ENCODE measurements at regions not wholly inside any gene's neighbourhood (a gene's known extent, or its start where the extent isn't known, plus 50 kb on each side); places are given as distances from the start of the nearest gene placed in this dataset.

DNA sequence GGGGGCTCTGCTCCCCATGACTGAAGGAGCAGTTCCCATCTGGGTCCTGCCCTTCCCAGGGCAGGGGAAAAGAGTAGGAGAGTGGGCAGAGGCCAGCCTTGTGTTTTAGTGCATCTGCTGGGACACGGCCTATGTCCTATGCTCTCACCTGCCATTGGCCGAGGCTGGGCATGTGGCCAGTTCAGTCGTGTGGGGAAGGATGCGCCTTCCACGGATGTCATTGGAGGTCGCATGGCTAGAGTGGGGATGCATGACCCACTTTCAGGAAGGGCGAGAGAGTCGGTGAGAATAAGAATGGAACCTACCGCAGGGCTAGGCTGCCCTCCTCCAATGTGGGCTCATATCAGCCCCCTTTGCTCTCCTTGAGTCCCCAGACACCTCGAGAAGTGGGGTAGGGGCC is 70.9 kb upstream of the HAAO start:
- DNase-seq (ENCODE audit: low read depth in 2 of 2), result no peak

DNA sequence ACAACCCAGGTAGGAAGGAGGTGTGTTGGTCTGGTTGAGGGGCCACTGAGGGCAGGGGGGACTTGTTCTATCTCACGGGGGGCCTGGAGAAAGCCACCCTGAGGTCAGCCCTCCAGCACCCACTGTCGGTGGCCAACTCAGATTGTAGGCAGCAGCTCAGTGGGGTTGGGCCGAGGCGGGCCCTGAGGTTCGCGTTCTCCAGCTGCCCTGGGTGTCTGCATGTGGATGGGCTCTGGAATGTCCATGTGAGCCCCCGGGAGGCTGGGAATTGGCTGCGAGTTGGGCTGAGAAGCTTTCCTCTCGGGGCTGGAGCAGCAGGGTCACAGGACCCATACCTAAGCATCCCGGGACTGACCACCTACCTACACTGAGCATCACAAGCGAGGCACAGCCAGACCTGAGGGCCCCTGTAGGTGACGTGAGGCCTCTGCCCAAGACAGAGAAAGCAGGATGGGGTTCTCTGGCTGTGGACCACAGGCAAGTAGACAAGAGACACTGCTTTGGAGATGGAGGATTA is 70.3 kb upstream of the HAAO start:
- DNase-seq (ENCODE audit: low read depth in 2 of 2), result no peak

DNA sequence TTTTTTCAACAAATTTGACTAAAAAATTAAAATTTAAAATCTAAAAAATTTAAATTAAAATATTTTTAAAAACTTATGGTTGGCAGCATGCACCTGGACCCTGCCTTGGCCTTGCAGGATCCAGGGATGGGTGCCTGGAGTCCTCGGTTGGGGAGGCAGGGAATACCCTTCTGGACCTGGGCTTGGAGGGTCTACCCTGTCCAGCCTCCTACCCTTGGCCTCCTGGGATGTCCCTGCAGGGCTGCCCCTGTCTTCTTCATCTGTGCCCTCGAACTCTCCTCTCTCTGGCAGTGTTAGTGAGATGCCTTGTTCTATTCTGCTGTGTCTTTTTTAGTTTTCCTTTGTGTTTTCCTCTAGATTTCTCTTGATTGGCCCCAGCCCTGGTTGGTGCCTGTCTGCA is 68.9 kb upstream of the HAAO start:
- DNase-seq (ENCODE audit: low read depth in 2 of 2), result no peak

DNA sequence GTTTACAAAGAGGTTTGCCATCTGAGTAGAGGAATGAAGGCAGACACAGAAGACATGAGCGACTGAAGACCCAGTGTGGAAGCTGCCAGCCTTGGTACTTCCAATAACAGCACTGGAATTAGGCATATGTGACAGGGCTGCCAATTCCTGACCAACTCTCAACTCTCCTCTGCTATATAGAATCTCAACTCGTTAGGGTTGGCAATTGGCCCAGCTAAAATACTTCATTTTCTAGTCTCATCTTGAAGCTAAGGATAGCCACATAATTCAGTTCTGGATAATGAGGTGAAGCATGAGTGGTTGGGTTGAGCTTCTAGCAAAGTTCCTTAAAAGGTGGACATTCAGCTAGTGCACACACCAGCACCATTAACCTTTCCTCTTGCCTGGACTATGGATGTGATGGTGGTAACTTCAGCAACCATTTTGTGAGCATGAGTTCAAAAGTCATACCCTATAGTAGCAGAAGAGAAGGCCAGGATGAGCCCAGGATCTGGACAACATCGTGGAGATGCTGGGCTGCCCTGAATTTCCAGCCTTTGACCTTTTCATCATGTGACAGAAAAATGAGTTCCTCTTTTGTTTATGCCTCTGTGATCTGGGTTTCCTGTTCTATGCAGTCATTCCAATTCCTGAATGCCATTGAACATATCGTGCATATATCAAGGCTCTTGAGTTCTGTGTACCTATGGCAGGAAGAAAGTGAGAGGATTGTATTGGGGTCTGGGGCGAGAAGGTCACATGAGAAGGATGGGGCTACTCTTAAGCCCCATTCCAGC is 68.1 kb upstream of the HAAO start:
- DNase-seq (ENCODE audit: low read depth in 2 of 2), result no peak

DNA sequence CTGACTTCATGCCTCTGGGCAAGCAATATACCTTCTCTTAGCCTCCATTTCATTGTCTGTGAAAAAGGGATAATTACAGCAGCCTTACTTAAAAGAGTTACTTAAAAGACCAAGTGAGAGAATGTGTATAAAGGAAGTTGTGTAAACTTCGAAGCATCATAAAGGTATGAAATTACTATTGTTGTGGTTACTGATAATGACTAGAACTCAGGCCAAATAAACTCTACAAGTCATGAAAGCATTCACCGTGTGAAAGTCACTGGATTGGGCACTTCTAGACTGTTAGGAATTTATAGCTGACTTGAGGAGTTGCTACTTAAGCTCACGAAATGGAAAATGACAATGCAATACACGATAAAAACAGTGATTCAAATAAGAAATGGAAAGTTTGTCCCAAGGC is 67.4 kb upstream of the HAAO start:
- DNase-seq (ENCODE audit: low read depth in 2 of 2), result peak in 1 of 2 donors; percentile 36

DNA sequence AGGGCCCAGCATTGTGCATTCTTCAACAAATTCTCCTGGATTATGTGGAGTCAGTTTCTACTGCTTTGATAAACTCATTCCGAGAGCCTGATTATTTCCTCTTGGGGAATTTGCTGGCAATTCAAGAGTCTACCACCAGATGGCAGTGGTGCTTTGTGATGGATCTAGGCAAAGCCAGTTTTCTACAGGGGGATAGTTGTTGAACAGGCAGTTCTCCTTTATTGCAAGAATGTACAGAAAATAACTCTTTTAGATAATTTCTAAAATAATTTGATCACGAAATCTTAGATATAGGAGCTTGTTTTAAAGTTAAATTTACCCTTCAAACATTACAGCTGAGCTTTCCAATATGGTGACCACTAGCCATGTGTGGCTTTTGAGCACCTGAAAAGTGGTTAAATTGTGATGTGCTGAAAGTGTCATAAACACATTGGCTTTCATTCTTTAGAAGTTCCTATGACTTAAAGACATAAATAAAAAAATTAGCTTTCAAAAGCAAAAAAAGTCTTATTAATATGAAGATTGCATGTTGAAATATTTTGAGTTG is 66.7 kb upstream of the HAAO start:
- peak; percentile 78 to 79 for DNase-seq (ENCODE audit: low read depth in 2 of 2)

DNA sequence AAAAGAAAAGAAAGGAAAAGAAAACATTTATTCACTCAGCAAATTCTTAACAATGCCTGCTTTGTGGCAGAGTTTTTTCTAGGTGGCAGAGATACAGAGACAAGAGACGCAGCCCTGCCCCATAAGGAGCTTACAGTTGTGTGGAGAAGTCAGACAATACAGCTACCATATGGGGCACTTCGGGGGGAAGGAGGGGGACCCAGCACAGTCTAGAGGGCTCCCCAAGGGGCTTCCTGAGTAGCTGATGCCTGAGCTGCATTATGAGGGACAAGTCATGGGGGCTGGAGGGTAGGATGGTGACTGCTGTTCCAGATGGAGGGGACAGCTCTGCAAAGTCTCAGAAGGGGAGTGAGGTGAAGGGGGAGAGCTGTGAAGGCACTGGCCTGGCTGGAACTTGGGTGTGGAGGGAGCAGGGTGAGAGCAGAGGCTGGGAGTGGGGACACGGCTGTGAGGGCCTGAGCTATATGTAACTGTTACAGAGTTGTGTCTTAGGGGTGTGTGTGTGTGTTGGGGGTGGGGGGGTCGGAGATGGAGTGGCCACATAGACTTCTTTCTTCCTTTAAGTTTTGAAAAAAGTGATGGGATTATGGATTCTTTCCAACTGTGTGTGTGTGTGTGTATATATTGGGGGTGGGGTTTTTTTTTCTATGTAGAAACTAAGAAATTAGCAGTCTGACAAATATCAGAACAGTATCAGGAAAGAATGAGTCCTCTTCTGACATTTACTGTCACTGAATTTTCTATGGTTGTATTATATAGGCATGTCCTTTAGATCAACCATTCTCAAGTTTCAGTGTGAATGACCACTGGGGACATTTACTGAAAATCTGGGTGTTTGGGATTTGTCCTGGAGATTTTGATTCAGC is 66.0 kb upstream of the HAAO start:
- no peak for DNase-seq (ENCODE audit: low read depth in 2 of 2)

DNA sequence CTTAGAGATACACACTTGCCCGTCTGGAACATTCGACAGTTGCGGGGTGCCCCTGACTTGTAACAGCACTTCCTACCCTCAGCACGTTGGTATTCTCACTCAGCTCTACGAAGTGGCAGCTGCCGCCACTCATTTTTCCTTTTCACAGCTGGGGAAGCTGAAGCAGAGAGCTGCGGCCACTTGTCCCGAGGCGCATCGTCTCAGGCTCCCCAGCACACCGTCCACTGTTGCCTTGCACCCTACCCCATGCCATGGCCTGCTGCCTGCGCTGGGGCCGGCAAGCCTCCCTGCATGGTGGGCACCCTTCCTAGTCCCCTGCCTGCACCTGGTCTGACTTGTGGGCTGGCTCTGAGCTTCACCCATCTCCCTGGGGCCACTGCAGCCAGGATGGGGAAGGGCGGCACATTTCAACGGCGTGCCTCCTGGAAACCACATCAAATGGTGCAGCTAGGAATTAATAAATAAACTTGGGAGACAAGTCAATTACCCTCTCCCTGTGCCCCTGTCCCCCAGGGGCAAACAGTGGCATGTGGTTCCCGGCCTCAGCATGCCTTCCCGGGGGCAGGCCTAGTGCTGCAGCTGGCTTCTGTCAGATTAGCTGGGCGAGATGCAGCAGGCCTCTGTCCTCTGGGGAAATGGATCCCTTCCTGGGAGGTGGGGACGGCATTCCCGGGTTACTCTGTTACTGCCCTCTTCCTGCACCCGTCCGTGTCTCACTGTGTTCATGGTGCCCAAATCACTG is 64.7 kb upstream of the HAAO start:
- no peak for DNase-seq (ENCODE audit: low read depth in 2 of 2)

DNA sequence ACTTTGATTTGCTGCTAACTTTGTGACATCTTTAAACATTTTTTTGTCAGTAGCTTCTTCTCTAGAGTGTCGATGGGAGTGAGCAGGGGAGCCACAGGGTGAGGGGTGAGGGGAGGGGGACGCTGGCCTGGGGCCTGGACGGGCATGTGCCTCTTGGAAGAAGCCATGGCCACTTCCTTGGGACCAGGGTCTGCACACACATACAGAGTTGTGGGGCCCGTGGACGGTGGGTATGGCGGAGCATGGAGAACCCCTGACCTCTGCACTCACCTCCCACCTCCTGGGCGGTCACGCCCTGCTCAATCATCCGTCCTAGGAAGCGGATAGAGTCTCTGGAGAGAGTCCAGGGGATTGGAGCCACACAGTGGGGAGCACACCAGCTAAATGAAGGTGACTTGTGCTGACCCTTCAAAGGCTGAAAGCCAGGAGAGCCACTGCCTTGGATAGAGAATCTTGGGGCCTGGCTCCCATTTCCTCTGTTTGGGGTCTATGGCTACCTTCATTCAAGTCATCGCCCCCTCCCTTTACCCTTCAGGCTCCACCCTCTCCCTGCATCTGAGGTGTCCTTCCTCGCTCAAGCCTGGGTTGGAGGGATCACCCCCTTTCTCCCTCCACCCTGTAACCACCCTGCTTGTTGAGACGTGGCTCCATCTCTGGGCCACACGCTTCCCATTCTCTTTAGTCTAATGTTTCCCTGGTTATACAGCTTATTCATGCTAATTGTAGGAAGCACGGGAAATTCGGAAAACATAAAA is 63.9 kb upstream of the HAAO start:
- no peak for DNase-seq (ENCODE audit: low read depth in 2 of 2)

DNA sequence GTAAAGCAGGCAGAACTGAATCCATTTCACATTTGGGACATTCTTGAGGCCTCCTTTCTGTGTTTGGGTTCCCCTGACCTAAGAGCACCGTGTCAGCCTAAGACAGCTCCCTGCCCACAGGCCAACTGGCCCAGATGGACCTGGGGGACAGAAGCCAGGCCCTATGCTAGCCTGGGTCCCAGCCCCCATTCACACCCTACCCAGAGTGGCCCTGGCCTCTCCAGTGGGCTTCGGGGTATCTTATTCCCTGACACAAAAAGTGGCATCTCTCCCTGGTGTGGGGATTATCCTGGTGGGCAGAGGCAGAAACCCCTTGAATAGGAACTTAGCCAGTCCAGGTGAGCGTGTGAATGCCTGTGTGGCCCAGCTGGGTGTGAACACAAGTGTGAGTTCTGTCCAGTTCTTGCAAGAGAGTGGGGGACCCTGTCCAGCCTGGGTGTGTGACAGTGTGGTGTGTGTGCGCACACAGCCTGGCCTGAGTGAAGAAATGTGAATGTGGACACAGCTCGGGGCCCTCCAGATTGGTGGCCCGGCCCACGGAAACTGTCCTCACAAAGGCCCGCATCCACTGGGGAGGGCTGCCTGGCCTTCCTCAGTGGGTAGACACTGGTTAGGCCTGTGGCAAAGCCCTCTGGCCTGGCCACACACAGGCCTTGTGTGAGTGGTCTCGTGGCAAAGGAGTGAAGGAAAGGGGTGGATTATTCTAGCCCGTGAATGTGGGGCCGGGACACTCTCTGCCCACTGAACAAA is 63.0 kb upstream of the HAAO start:
- no peak for DNase-seq (ENCODE audit: low read depth in 2 of 2)

DNA sequence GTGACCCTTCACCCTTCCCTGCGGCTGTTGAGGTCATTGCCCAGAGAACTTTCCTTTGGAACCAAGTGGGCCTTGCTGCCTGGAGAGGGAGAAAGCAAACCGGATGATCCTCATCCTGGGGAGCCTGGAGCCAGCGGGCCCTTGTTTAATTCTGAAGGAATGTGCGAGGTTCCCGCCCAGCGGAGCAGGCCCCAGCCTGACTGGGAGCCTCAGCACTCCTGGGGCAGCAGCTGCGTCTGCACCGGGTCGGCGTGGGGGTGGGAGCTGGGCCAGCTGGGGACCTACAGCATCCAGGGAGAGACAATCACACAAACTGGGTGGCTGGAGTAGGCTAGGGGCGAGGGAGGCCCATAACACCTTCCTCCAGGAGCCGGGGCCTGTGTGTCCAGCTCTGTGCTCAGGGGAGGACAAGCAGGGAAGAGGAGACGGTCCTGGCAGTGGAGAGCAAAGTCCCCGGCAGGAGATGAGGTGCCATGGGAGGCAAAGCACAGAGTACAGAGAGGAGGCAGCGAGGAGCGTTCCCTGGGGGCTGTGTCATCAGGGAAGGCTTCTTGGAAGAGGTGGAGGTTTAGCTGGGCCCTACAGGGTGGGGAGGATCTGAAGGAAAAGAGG is 61.9 kb upstream of the HAAO start:
- no peak for DNase-seq (ENCODE audit: low read depth in 2 of 2)

DNA sequence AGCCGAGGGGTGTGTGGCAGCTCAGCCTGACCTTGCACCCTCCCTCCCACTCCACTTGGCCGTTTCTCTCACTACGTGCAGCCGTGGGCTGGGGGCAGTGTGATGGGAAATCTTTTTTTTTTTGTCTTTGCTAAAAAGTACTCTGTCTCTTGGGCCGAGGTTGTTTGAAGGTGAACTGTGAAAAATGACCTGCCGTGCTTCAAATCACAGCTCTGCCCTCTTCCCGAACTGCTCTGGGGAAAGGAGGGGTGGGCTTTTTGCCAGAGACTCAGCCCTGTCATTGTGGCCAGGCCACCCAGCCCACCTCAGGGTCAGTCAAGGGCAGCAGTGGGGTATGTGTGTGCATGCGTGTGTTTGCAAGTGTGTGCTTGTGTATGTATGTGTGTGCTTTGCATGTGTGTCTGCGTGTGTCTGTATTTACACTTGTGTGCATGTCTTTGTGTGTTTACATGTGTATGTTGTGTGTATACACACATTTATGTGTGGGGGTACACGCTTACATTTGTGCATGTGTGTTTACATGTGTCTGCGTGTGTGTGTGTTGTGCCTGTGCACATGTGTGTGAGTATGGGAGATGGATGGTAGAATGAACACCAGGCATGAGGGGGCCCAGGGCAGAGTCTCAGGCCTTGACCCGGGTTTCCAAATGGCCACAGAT is 61.3 kb upstream of the HAAO start:
- no peak for DNase-seq (ENCODE audit: low read depth in 2 of 2)

DNA sequence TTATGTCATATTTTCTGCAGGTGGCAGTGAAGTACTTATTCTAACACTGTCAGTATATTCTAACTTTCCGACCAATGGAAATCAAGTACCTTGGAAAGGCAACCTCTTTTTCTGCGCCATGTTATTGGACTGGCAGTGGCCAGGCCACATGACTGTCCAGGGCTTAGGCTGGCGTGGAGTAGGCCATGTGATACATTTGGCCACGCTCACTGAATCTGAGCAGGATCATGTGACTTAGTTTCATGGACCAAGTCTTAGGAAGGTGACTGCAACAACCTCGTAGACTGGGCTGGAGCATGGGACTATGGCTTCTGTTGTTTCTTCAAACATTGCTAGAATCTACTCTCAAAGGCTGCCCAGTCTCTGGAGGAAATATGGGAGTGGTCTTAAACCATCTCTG is 60.4 kb upstream of the HAAO start:
- no peak for DNase-seq (ENCODE audit: low read depth in 2 of 2)

DNA sequence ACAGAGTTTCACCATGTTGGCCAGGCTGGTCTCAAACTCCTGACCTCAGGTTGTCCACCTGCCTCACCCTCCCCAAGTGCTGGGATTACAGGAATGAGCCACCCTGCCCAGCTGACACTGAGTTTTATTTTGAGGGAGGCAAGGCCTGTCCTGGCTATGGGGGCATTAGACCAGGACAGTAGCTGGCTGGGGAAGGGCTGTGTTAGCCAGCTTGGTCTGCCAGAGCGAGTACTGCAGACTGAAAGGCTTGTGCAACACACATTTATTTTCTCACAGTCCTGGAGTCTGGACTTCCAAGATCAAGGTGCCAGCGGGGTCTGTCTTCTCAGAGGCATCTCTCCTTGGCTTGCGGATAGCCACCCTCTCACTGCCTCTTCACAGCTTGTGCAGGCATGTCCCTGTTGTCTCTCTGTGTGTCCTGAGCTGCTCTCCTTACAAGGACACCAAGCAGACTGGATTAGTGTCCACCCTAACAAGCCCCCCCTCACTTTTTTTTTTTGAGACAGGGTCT is 59.4 kb upstream of the HAAO start:
- no peak for DNase-seq (ENCODE audit: low read depth in 2 of 2)

DNA sequence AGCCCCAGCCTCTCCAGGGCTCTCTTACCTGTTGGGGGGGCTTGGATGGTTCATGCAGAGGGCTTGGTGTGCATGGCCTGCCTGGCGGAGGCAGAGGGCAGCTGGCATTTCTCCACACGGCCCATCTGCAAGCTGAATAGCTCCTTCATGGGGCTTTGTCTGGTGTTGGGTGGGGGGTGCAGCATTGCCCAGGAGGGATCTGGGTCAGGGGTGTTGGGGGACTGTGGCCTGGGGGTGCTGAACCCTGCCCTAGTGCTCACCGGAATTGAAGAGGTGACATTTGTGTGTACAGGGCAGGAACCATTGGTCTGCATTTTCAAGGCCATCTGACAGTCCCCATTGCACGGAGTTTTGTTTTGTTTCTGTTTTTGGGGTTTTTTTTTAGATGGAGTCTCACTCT is 58.8 kb upstream of the HAAO start:
- DNase-seq (ENCODE audit: low read depth in 2 of 2), result no peak

DNA sequence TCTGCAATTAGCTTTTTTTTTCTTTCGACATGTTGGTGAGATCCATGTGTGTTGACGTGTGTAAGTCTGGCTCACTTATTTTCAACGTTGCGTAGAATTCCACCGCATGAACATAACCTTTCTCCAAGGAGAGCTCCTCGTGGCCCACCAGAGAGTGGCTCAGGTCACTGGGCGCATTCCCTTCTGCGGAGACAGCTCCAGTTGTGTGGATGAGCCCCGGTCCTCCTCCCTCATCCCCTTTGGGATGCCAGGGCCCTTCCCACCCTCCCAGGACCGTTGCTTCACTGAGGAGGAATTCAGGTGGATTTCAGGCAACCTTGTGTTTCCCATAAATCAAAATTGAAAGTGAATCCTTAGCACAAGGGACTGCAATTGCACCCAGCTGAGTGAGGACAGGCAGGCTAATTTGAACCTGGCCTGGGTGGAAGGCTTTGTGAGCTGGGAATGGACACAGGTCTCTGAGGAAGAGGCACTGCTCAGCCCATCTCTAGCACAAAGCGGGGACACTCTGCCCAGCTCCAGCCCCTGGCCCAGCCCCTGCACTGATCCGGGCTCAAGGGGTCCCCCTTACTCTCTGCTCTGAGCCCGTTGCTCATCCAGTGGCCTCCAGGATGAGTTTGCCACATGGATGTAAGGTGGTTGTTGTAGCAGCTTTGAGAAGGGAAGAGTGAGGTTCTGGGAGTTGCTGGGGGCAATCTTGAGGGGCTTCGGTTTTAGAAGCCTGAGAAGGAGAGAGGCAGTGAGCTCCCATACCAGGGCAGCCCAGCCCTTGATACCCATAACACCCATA is 57.8 kb upstream of the HAAO start:
- DNase-seq (ENCODE audit: low read depth in 2 of 2), result no peak

DNA sequence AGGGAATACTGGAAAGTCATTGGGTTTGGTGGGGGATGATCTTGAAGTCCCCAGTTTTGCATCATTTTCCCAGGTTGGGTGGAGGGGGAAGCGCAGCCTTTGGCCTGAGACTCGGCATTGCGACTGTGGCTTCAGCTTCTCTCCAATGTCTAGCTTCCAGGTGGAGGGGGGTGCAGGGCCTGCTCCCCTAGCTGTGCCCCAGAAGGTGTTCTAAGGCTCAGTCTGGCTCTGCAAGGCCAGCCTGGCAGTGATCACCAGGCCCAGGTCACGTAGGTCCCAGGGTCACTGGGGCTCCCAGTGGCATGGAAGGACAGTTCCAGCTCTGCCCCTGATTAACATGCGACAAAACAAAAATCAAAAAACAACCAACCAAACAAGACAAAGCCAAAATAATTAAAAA is 56.9 kb upstream of the HAAO start:
- no peak for DNase-seq (ENCODE audit: low read depth in 2 of 2)

DNA sequence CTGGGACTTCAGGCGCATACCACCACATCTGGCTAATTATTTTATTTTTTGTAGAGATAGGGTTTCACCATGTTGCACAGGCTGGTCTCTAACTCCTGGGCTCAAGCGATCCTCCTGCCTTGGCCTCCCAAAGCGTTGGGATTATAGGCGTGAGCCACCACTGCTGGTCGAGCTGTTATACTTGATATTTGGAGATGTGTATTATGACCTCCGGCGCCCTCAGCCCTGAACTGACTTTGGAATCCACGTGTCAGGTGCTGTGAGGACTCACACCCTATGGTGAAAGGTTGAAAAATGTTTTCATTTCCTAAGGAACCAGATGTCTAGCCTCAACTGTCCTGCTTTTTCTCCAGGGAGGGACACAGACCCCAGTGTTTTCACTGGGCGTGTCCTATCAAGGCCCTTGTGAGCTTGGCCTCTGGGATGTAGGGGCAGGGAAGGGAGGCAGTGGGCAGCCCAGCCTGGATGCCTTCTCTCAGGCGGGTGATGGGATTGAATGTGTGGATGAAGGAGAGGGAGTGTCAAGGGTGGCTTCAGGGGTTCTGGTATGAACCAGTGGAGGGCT is 56.4 kb upstream of the HAAO start:
- no peak for DNase-seq (ENCODE audit: low read depth in 2 of 2)

Measured in dermis microvascular lymphatic vessel endothelial cell (primary cell).